H1 (cell line): ENCODE measurements at regions not wholly inside any gene's neighbourhood (a gene's known extent, or its start where the extent isn't known, plus 50 kb on each side); places are given as distances from the start of the nearest gene placed in this dataset.

Experiments used
- BRCA1 ChIP-seq: IDR thresholded peaks from 2 replicates; pipeline ENCODE4 v1.6.1; 2012; ENCODE audit warnings: low read depth, low read length, improper control_type of control experiment
- CHD7 ChIP-seq: fragments of 300-600 bp; sonication (generic); IDR thresholded peaks from 2 replicates; pipeline ENCODE4 v1.7.1; 2012; ENCODE audit warnings: low read length, moderate library complexity, mild to moderate bottlenecking, inconsistent platforms; ENCODE audit not compliant: insufficient replicate concordance
- GABPA ChIP-seq: IDR thresholded peaks from 2 replicates; pipeline ENCODE4 v1.6.1; 2011; ENCODE audit warnings: mild to moderate bottlenecking, low read length, moderate library complexity, borderline replicate concordance; ENCODE audit not compliant: insufficient read depth
- HDAC2 ChIP-seq, 2 experiments: fragments of 300-600 bp in 1 of 2; sonication (generic) in 1 of 2; IDR thresholded peaks; 2 replicates each; pipeline ENCODE4 v1.6.1; 2011 to 2012; ENCODE audit warnings: low read depth in 2 of 2, low read length in 2 of 2, mild to moderate bottlenecking in 2 of 2, moderate library complexity in 2 of 2, borderline replicate concordance in 1 of 2, inconsistent platforms in 1 of 2
- HDAC6 ChIP-seq: IDR thresholded peaks from one replicate; pipeline ENCODE4 v1.7.1; 2012; ENCODE audit warnings: low read depth, mild to moderate bottlenecking, inconsistent platforms, low read length, moderate library complexity
- KDM1A ChIP-seq: fragments of 200-600, 300-600 bp; sonication (generic); IDR thresholded peaks from 2 replicates; pipeline ENCODE4 v1.7.1; 2016; ENCODE audit warnings: mild to moderate bottlenecking, low read length, borderline replicate concordance
- MAFK ChIP-seq: IDR thresholded peaks from 2 replicates; pipeline ENCODE4 v1.6.1; 2012; ENCODE audit warnings: low read depth, mild to moderate bottlenecking, improper control_type of control experiment, low read length
- NANOG ChIP-seq: IDR thresholded peaks from 2 replicates; pipeline ENCODE4 v1.6.1; 2011; ENCODE audit warnings: low read length, low read depth, mild to moderate bottlenecking, inconsistent platforms; ENCODE audit not compliant: insufficient read depth, poor library complexity, severe bottlenecking
- PHF8 ChIP-seq: fragments of 200-600 bp; sonication (generic); conservative IDR thresholded peaks from 2 replicates; pipeline ENCODE4 v1.7.1; 2012; ENCODE audit warnings: low read depth, mild to moderate bottlenecking, inconsistent platforms, low read length, moderate library complexity
- POLR2A ChIP-seq, 2 experiments: IDR thresholded peaks; 1 replicate in 1 of 2; 2 replicates in 1 of 2; pipeline ENCODE4 v1.6.1; 2011; ENCODE audit warnings: low read depth in 2 of 2, low read length in 2 of 2, mild to moderate bottlenecking in 2 of 2; ENCODE audit errors: control extremely low read depth in 1 of 2
- RAD21 ChIP-seq, 2 experiments: IDR thresholded peaks in 1 of 2; conservative IDR thresholded peaks in 1 of 2; 2 replicates each; pipeline ENCODE4 v1.6.1; 2011; ENCODE audit warnings: low read depth in 2 of 2, low read length in 2 of 2, improper control_type of control experiment in 1 of 2, inconsistent platforms in 1 of 2, mild to moderate bottlenecking in 1 of 2, moderate library complexity in 1 of 2
- TAF7 ChIP-seq: optimal IDR thresholded peaks from 2 replicates; pipeline ENCODE3; 2011; ENCODE audit warnings: low read depth, mild to moderate bottlenecking, inconsistent platforms, low read length, moderate library complexity, borderline replicate concordance

GRCh38 chr3:69485489-69485888 lies 99.6 kb upstream of the FRMD4B start (continued):
- no peak for TF ChIP-seq CHD7
- TF ChIP-seq NANOG: no peak
- TF ChIP-seq KDM1A: no peak
- no peak for TF ChIP-seq HDAC2 (IDR thresholded peaks at IDR 0.05; ENCODE audit: borderline replicate concordance in 1 of 2, low read depth in 2 of 2, low read length in 2 of 2)
- TF ChIP-seq POLR2A (IDR thresholded peaks at IDR 0.05; ENCODE audit: control extremely low read depth in 1 of 2, low read depth in 2 of 2, low read length in 2 of 2): no peak
- no peak for TF ChIP-seq RAD21 (IDR thresholded peaks at IDR 0.05 in 1 of 2, conservative IDR thresholded peaks at IDR 0.05 in 1 of 2; ENCODE audit: low read depth in 2 of 2, low read length in 2 of 2)
- TF ChIP-seq MAFK: no peak
- TF ChIP-seq PHF8: no peak
- no peak for TF ChIP-seq HDAC6
- TF ChIP-seq BRCA1: no peak
- no peak for TF ChIP-seq GABPA
- TF ChIP-seq TAF7: no peak
